ENCODE measurements at regions not wholly inside any gene's neighbourhood (a gene's known extent, or its start where the extent isn't known, plus 50 kb on each side); places are given as distances from the start of the nearest gene placed in this dataset.
"Not testable (repeated sequence)": the region's sequence is repeated elsewhere in the genome, so short reads cannot be mapped to it uniquely, and the experiment has no call there.

GRCh38 chr7:47185170-47185569 lies 396.7 kb downstream of the TNS3 start:
- Histone ChIP-seq H3K4me3 (ENCODE audit: low read length) (no peak overlapping the region), H2AFZ (ENCODE audit: low read depth, low read length) (no peak overlapping the region), H3K36me3 (ENCODE audit: insufficient read depth, low read length) (no peaks in the 10 kb centered on the region), H3K9me3 (ENCODE audit: low read length) (no peaks in the 10 kb centered on the region), H3K27me3 (ENCODE audit: insufficient read depth, low read length) (peaks cover 4% of the 10 kb centered on the region), H3K4me1 (ENCODE audit: insufficient read depth, low read length) (no peaks in the 10 kb centered on the region)

- H3K4me3 ChIP-seq (ENCODE audit: low read length): no peak overlapping the region
- H3K36me3 ChIP-seq (ENCODE audit: insufficient read depth, low read length): no peaks in the 10 kb centered on the region
- peaks cover 4% of the 10 kb centered on the region for H3K27me3 ChIP-seq (ENCODE audit: insufficient read depth, low read length)
- no peak overlapping the region for H2AFZ ChIP-seq (ENCODE audit: low read depth, low read length)
- no peaks in the 10 kb centered on the region for H3K9me3 ChIP-seq (ENCODE audit: low read length)
- no peaks in the 10 kb centered on the region for H3K4me1 ChIP-seq (ENCODE audit: insufficient read depth, low read length)
These were observed 397.9 kb downstream of the TNS3 start for GRCh38 chr7:47183862-47184590.

DNA sequence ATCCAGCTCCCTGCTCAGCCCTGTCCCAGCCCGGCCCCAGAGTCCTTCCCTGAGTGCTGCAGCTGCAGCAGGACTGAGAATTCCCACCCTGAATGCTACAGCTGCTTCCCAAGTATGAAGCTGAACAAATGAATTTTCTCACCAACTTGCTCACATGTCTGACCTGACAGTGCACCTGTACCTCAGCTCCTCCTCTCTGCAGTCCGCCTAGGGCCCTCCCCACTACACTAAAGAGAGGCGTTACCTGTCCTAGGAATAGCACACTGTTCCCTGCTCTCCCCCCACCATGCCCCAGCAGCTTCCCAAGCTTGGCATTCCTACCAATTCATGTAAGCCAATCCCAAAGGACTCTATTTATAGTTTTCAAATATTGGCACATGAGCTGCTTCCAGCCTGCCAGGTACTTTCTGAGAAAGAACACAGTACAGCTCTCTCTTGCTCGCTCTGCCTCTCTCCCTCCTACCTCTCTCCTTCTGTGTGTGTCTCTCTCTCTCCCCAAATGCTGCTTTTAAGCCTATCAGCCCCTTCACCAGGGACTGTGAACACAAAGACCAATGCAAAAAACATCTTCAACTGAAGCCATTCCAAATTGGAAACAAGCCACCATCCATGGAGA lies 400.1 kb downstream of the TNS3 start:
- Histone ChIP-seq H3K36me3 (ENCODE audit: insufficient read depth, low read length) (no peaks in the 10 kb centered on the region), H2AFZ (ENCODE audit: low read depth, low read length) (no peak overlapping the region), H3K4me3 (ENCODE audit: low read length) (no peak overlapping the region), H3K4me1 (ENCODE audit: insufficient read depth, low read length) (no peaks in the 10 kb centered on the region), H3K27me3 (ENCODE audit: insufficient read depth, low read length) (peaks cover 4% of the 10 kb centered on the region), H3K9me3 (ENCODE audit: low read length) (no peaks in the 10 kb centered on the region)

GRCh38 chr7:47180516-47180826 lies 401.4 kb downstream of the TNS3 start:
- no peaks in the 10 kb centered on the region for H3K4me1 ChIP-seq (ENCODE audit: insufficient read depth, low read length)
- H3K9me3 ChIP-seq (ENCODE audit: low read length): no peaks in the 10 kb centered on the region
- H3K36me3 ChIP-seq (ENCODE audit: insufficient read depth, low read length): no peaks in the 10 kb centered on the region
- H2AFZ ChIP-seq (ENCODE audit: low read depth, low read length): no peak overlapping the region
- no peak overlapping the region for H3K4me3 ChIP-seq (ENCODE audit: low read length)
- H3K27me3 ChIP-seq (ENCODE audit: insufficient read depth, low read length): no peaks in the 10 kb centered on the region

DNA sequence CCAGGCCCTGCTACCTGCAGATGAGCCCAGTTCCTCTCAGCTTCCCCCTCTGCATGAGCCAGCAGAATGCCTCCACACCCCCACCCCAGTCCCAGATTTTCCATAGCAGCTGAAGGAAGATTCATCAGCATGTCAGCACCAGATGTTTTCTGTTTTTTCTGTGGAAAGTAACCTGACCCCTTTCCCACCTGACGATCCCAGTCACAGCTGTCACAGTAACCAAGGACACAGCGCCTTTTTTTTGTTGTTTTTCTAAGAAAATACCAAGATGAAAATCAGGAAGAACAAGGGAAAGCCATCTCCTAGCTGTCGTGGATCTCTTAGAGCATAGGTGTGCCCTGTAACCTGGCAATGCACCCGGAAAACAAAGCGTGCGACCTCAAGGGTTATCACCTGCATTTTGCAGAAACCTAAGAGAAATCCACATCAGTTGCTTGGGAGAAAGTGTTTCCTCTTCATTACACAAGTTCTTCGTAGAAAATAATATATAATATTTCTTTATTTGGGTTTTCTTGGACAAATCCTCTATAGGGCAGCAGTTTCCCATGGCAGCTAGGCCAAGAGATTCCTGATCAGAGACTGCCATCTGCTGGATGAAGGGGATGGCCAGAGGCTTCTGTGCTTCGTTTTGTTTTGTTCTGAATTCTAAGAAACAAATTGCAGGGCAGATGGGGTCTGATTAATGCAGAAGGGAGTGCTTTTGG lies 401.9 kb downstream of the TNS3 start:
- Histone ChIP-seq H3K4me1 (ENCODE audit: insufficient read depth, low read length) (no peaks in the 10 kb centered on the region), H3K27me3 (ENCODE audit: insufficient read depth, low read length) (no peaks in the 10 kb centered on the region), H2AFZ (ENCODE audit: low read depth, low read length) (no peak overlapping the region), H3K36me3 (ENCODE audit: insufficient read depth, low read length) (no peaks in the 10 kb centered on the region), H3K9me3 (ENCODE audit: low read length) (no peaks in the 10 kb centered on the region), H3K4me3 (ENCODE audit: low read length) (no peak overlapping the region)

- not testable (repeated sequence) for H3K4me1 ChIP-seq (ENCODE audit: insufficient read depth, low read length); H3K36me3 ChIP-seq (ENCODE audit: insufficient read depth, low read length); H3K27me3 ChIP-seq (ENCODE audit: insufficient read depth, low read length); H3K9me3 ChIP-seq (ENCODE audit: low read length); H2AFZ ChIP-seq (ENCODE audit: low read depth, low read length); H3K4me3 ChIP-seq (ENCODE audit: low read length)
These were observed 409.0 kb downstream of the TNS3 start for GRCh38 chr7:47172602-47173539.

DNA sequence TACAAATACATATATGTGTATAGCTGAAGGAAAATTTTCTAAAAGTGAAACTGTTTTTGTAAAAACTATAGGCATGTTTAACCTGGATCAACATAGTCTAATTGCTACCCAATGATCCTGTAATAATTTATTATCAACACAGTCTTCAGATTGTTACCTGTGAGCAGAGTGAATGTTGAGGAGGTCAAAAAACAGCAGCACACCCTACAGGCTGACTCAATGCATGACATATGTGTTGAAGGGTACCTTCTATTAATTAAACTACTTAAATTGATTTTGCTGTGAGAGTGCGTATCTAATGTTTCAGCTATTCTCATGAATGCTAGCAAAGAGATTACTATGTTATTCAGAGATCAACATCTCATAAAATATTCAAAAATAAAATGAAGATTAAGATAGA lies 411.4 kb downstream of the TNS3 start:
- no peak overlapping the region for H3K4me3 ChIP-seq (ENCODE audit: low read length)
- H3K9me3 ChIP-seq (ENCODE audit: low read length): no peaks in the 10 kb centered on the region
- H3K27me3 ChIP-seq (ENCODE audit: insufficient read depth, low read length): no peaks in the 10 kb centered on the region
- H3K36me3 ChIP-seq (ENCODE audit: insufficient read depth, low read length): no peaks in the 10 kb centered on the region
- H3K4me1 ChIP-seq (ENCODE audit: insufficient read depth, low read length): no peaks in the 10 kb centered on the region
- no peak overlapping the region for H2AFZ ChIP-seq (ENCODE audit: low read depth, low read length)

- H3K4me3 ChIP-seq (ENCODE audit: low read length): no peak overlapping the region
- no peaks in the 10 kb centered on the region for H3K27me3 ChIP-seq (ENCODE audit: insufficient read depth, low read length)
- no peaks in the 10 kb centered on the region for H3K9me3 ChIP-seq (ENCODE audit: low read length)
- H3K36me3 ChIP-seq (ENCODE audit: insufficient read depth, low read length): no peaks in the 10 kb centered on the region
- H2AFZ ChIP-seq (ENCODE audit: low read depth, low read length): no peak overlapping the region
- H3K4me1 ChIP-seq (ENCODE audit: insufficient read depth, low read length): no peaks in the 10 kb centered on the region
These were observed 427.1 kb downstream of the TNS3 start for GRCh38 chr7:47154791-47155190.

DNA sequence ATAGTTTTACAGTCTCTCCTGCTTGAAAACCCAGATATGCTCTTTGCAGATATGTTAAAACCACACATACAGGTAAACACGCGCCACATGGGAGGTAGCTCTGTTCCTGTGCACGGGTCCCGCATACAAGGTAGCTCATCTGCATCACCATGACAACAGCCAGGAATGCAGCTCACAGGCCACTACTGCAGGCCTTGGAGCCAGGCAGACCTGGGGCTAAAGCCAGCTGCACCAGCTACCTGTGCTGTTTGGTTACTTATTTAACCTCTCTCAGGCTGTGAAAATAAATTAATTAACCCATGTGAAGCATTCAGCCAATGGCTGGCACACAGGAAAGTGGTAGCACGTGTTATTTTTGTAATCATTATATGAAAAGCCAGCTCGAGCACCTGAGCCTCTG lies 428.3 kb downstream of the TNS3 start:
- no peaks in the 10 kb centered on the region for H3K4me1 ChIP-seq (ENCODE audit: insufficient read depth, low read length)
- no peaks in the 10 kb centered on the region for H3K36me3 ChIP-seq (ENCODE audit: insufficient read depth, low read length)
- H3K9me3 ChIP-seq (ENCODE audit: low read length): no peaks in the 10 kb centered on the region
- no peak overlapping the region for H3K4me3 ChIP-seq (ENCODE audit: low read length)
- H3K27me3 ChIP-seq (ENCODE audit: insufficient read depth, low read length): no peaks in the 10 kb centered on the region
- H2AFZ ChIP-seq (ENCODE audit: low read depth, low read length): no peak overlapping the region

GRCh38 chr7:47153058-47153457 lies 428.9 kb downstream of the TNS3 start:
- no peaks in the 10 kb centered on the region for H3K9me3 ChIP-seq (ENCODE audit: low read length)
- no peaks in the 10 kb centered on the region for H3K27me3 ChIP-seq (ENCODE audit: insufficient read depth, low read length)
- H3K4me1 ChIP-seq (ENCODE audit: insufficient read depth, low read length): no peaks in the 10 kb centered on the region
- H3K36me3 ChIP-seq (ENCODE audit: insufficient read depth, low read length): no peaks in the 10 kb centered on the region
- H2AFZ ChIP-seq (ENCODE audit: low read depth, low read length): no peak overlapping the region
- H3K4me3 ChIP-seq (ENCODE audit: low read length): no peak overlapping the region

- Histone ChIP-seq H2AFZ (ENCODE audit: low read depth, low read length) (no peak overlapping the region), H3K4me3 (ENCODE audit: low read length) (no peak overlapping the region), H3K36me3 (ENCODE audit: insufficient read depth, low read length) (no peaks in the 10 kb centered on the region), H3K27me3 (ENCODE audit: insufficient read depth, low read length) (no peaks in the 10 kb centered on the region), H3K9me3 (ENCODE audit: low read length) (no peaks in the 10 kb centered on the region), H3K4me1 (ENCODE audit: insufficient read depth, low read length) (no peaks in the 10 kb centered on the region)
These were observed 429.6 kb downstream of the TNS3 start for GRCh38 chr7:47152307-47152706.

DNA sequence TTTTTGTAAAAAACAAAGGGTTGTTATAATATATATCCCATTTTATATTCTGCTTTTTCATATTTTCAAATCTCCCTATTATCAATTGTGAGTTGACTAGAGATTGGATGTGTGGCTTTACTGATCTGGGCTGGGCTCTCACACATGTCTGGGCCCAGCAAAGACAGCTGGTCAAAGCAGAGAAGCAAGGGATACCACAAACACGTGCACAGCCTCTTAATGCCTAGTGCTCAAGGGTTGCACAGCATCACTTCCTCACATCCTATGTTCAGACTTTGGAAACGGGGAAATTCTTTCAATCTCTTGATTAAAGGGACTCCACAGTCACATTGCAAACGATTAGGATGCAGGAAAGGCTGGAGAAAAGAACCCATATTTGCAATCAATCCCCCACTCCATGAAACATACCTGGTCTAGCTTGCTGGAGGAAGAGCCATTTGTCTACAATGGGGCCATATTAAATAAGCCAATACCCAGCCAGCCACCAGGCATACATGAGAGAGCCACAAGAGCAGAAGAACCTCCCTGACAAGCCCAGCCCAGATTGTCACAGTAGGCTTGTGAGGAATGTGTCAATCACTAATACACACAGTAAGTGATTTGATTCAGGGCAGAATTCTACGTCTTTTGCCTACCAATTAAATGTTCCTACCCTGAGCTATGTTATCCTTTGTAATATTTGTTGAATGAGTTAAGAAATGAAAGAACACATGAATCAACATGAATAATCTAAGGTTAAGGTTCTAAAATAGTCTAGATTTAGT lies 431.2 kb downstream of the TNS3 start:
- Histone ChIP-seq H3K36me3 (ENCODE audit: insufficient read depth, low read length) (no peaks in the 10 kb centered on the region), H3K27me3 (ENCODE audit: insufficient read depth, low read length) (no peaks in the 10 kb centered on the region), H3K4me3 (ENCODE audit: low read length) (no peak overlapping the region), H3K4me1 (ENCODE audit: insufficient read depth, low read length) (no peaks in the 10 kb centered on the region), H2AFZ (ENCODE audit: low read depth, low read length) (no peak overlapping the region), H3K9me3 (ENCODE audit: low read length) (no peaks in the 10 kb centered on the region)

Measured in neuron (in vitro differentiated cells).